GM12878 (cell line): ENCODE measurements at regions not wholly inside any gene's neighbourhood (a gene's known extent, or its start where the extent isn't known, plus 50 kb on each side); places are given as distances from the start of the nearest gene placed in this dataset.

Experiments used
- ATAC-seq: fragments of 200-7000 bp; cut with Tn5 transposase; 3 replicates; pipeline ENCODE4 v1.9.1; 2020; ENCODE audit warnings: mild to moderate bottlenecking, moderate library complexity
- BruUV-seq: library from RNA; stranded (reverse); fragments of 400-500 nt; replicated peaks from 2 replicates; lab custom pipeline; 2021; lab: Mats Ljungman, UMichigan
- CTCF ChIA-PET: fragments of 300-600 bp; sonication (Branson Sonifier 250); formaldehyde crosslinking; extraction: SDS; loops from one replicate; lab custom pipeline; 2021; ENCODE audit warnings: inconsistent platforms; lab: Yijun Ruan, JAX
- POLR2A ChIA-PET: fragments of 350-600 bp; formaldehyde crosslinking; extraction: SDS; loops from one replicate; lab custom pipeline; 2021; ENCODE audit warnings: inconsistent platforms; lab: Charles Lee
- RAD21 ChIA-PET: fragments of 300-600 bp; sonication (Branson Sonifier 250); formaldehyde crosslinking; loops from one replicate; lab custom pipeline; 2023; ENCODE audit warnings: antibody characterized with exemption; ENCODE audit not compliant: unreplicated experiment; lab: Charles Lee
- SMC1A ChIA-PET: fragments of 300-600 bp; sonication (Branson Sonifier 250); formaldehyde crosslinking; loops from one replicate; lab custom pipeline; 2023; ENCODE audit not compliant: unreplicated experiment, uncharacterized antibody; lab: Charles Lee
- DNase-seq: peaks from one replicate; pipeline ENCODE4 v3.0.0-alpha.2; 2011; ENCODE audit warnings: low read depth, low spot score
- FAIRE-seq: peaks from 3 replicates; lab custom pipeline; 2011; peaks lifted over from hg19 to GRCh38; lab: Jason Lieb, UNC
- H2AFZ ChIP-seq: 2 replicates; pipeline ENCODE4 v1.6.0; 2011; ENCODE audit warnings: low read depth, low read length, control low read depth; ENCODE audit not compliant: control insufficient read depth
- H3K27ac ChIP-seq: 2 replicates; pipeline ENCODE4 v1.5.1; 2011; ENCODE audit warnings: control low read depth; ENCODE audit not compliant: control insufficient read depth, insufficient read depth
- H3K27me3 ChIP-seq, 2 experiments: replicated peaks in 1 of 2; 2 replicates each; pipeline versions ENCODE4 v1.6.0 to v1.6.1; 2011; ENCODE audit warnings: low read length in 1 of 2; ENCODE audit not compliant: control insufficient read depth in 2 of 2, insufficient read depth in 2 of 2
- H3K36me3 ChIP-seq, 2 experiments: 2 replicates each; pipeline ENCODE4 v1.5.1; 2011; ENCODE audit warnings: low read length in 1 of 2; ENCODE audit not compliant: control insufficient read depth in 2 of 2, insufficient read depth in 2 of 2
- H3K4me1 ChIP-seq: 2 replicates; pipeline ENCODE4 v1.6.1; 2011; ENCODE audit warnings: mild to moderate bottlenecking, low read length, moderate library complexity, mixed read lengths; ENCODE audit not compliant: control insufficient read depth, insufficient read depth
- H3K4me2 ChIP-seq: 2 replicates; pipeline ENCODE4 v1.6.0; 2011; ENCODE audit warnings: control low read depth; ENCODE audit not compliant: control insufficient read depth, insufficient read depth
- H3K4me3 ChIP-seq: fragments of 200-600 bp; sonication (generic); 2 replicates; pipeline ENCODE4 v1.5.1; 2016
- H3K79me2 ChIP-seq: 2 replicates; pipeline ENCODE4 v1.6.0; 2011; ENCODE audit warnings: low read length; ENCODE audit not compliant: control insufficient read depth, insufficient read depth
- H3K9ac ChIP-seq: 2 replicates; pipeline ENCODE4 v1.8.0; 2011; ENCODE audit warnings: low read length, control low read depth, mixed read lengths; ENCODE audit not compliant: control insufficient read depth, insufficient read depth
- H3K9me3 ChIP-seq: replicated peaks from 3 replicates; pipeline ENCODE4 v1.5.1; 2011; ENCODE audit warnings: mild to moderate bottlenecking, low read length; ENCODE audit not compliant: control insufficient read depth, insufficient read depth
- H4K20me1 ChIP-seq: 2 replicates; pipeline ENCODE4 v1.6.0; 2011; ENCODE audit not compliant: control insufficient read depth, insufficient read depth
- BCL11A ChIP-seq: IDR thresholded peaks from 2 replicates; pipeline ENCODE4 v1.6.1; 2011; ENCODE audit warnings: low read depth, low read length
- CBX5 ChIP-seq: sonication (generic); IDR thresholded peaks from 2 replicates; pipeline ENCODE4 v1.6.1; 2016; ENCODE audit warnings: low read depth, moderate library complexity, mild to moderate bottlenecking, inconsistent platforms
- HDAC6 ChIP-seq: fragments of 200-600 bp; sonication (generic); IDR thresholded peaks from one replicate; pipeline ENCODE4 v1.8.0; 2017; ENCODE audit warnings: antibody characterized with exemption; ENCODE audit not compliant: unreplicated experiment
- LARP7 ChIP-seq: fragments of 450-650 bp; IDR thresholded peaks from 2 replicates; pipeline ENCODE4 v1.6.1; 2017; ENCODE audit warnings: mild to moderate bottlenecking
- NBN ChIP-seq: fragments of 450-650 bp; IDR thresholded peaks from 2 replicates; pipeline ENCODE4 v1.6.1; 2016
- PKNOX1 ChIP-seq: fragments of 450-650 bp; IDR thresholded peaks from 2 replicates; pipeline ENCODE4 v1.6.1; 2016; ENCODE audit warnings: mild to moderate bottlenecking
- POLR2AphosphoS2 ChIP-seq: IDR thresholded peaks from 2 replicates; pipeline ENCODE4 v1.6.1; 2011; ENCODE audit warnings: low read depth, mild to moderate bottlenecking, low read length, improper control_type of control experiment, moderate library complexity
- RAD21 ChIP-seq: IDR thresholded peaks from 2 replicates; pipeline ENCODE4 v1.6.1; 2011; ENCODE audit warnings: mild to moderate bottlenecking, low read depth, low read length, moderate library complexity; ENCODE audit not compliant: insufficient read depth
- SIX5 ChIP-seq: IDR thresholded peaks from 2 replicates; pipeline ENCODE4 v1.6.1; 2011; ENCODE audit warnings: mild to moderate bottlenecking, low read depth, low read length, moderate library complexity; ENCODE audit not compliant: severe bottlenecking
- TCF3 ChIP-seq: IDR thresholded peaks from 2 replicates; pipeline ENCODE4 v1.6.1; 2012; ENCODE audit warnings: low read depth, mild to moderate bottlenecking, low read length, borderline replicate concordance; ENCODE audit not compliant: insufficient read depth
- YY1 ChIP-seq: IDR thresholded peaks from 2 replicates; pipeline ENCODE4 v1.6.1; 2011; ENCODE audit warnings: low read depth, mild to moderate bottlenecking, low read length
- ZNF592 ChIP-seq: fragments of 450-650 bp; IDR thresholded peaks from 2 replicates; pipeline ENCODE4 v1.6.1; 2017; ENCODE audit warnings: mild to moderate bottlenecking, moderate library complexity
- ZNF687 ChIP-seq: fragments of 450-650 bp; IDR thresholded peaks from 2 replicates; pipeline ENCODE4 v1.6.1; 2017; ENCODE audit warnings: mild to moderate bottlenecking, moderate library complexity
- WGBS: methylation state at CpG from one replicate; pipeline ENCODE4 v1.1.6; 2016; ENCODE audit warnings: low lambda C conversion rate; ENCODE audit not compliant: insufficient replicate concordance, insufficient coverage; ENCODE audit errors: missing lambda C conversion rate; 5-methylcytosine and 5-hydroxymethylcytosine counted together
- in situ Hi-C: fragments of 300-500 bp; cut with MboI; formaldehyde crosslinking; loops from 9 replicates; pipeline ENCODE4 v1.14.3; 2018; ENCODE audit warnings: mixed read lengths
- intact Hi-C: fragments of 100-400 bp; cut with micrococcal nuclease; formaldehyde crosslinking; loops from one replicate; pipeline ENCODE4 v1.14.2; 2022; ENCODE audit not compliant: unreplicated experiment

GRCh38 chr7:89926194-89926593 lies 228.1 kb upstream of the STEAP1 start:
- Histone ChIP-seq H4K20me1 (no peaks in the 10 kb centered on the region), H3K27me3 (no peaks in the 10 kb centered on the region), H3K9me3 (no peaks in the 10 kb centered on the region), H3K27ac (no peak overlapping the region), H3K4me1 (no peaks in the 10 kb centered on the region), H3K9ac (no peak overlapping the region), H3K79me2 (no peaks in the 10 kb centered on the region)
- ChIA-PET POLR2A (no interaction called here), CTCF (no interaction called here), RAD21 (no interaction called here)
- DNase-seq (no peak), FAIRE-seq (no peak), ATAC-seq (no peak)
- in situ Hi-C loops: no loop called here
- intact Hi-C loops: no loop called here
- BruUV-seq: no TSS peak
- no peak for TF ChIP-seq ZNF592
- TF ChIP-seq TCF3: no peak
- no peak for TF ChIP-seq YY1
- TF ChIP-seq SIX5: no peak
- no peak for TF ChIP-seq NBN
- TF ChIP-seq ZNF687: no peak
- TF ChIP-seq POLR2AphosphoS2: no peak
- TF ChIP-seq PKNOX1: no peak
- TF ChIP-seq HDAC6: no peak
- no peak for TF ChIP-seq RAD21
- TF ChIP-seq BCL11A: no peak
- TF ChIP-seq CBX5: no peak
- no peak for TF ChIP-seq LARP7
- TF ChIP-seq, all 136 proteins: peak for 0
- 10% methylated on average over 2 of the region's 2 CpGs for WGBS
- H2AFZ ChIP-seq: no peak overlapping the region
- SMC1A ChIA-PET: no interaction called here
- no peak overlapping the region for H3K4me3 ChIP-seq
- no peaks in the 10 kb centered on the region for H3K36me3 ChIP-seq
- H3K4me2 ChIP-seq: no peak overlapping the region
